Hematopoietic multipotent progenitor cell (in vitro differentiated cells): ENCODE measurements at regions not wholly inside any gene's neighbourhood (a gene's known extent, or its start where the extent isn't known, plus 50 kb on each side); places are given as distances from the start of the nearest gene placed in this dataset.

Experiments
- DNase-seq, 3 donors: peaks; one replicate each; pipeline ENCODE4 v3.0.0-alpha.2; 2011 to 2015; ENCODE audit warnings: low read depth in 2 of 3, low spot score in 2 of 3

GRCh38 chr11:113531083-113531482 lies 55.9 kb upstream of the DRD2 start:
- no peak for DNase-seq

DNA sequence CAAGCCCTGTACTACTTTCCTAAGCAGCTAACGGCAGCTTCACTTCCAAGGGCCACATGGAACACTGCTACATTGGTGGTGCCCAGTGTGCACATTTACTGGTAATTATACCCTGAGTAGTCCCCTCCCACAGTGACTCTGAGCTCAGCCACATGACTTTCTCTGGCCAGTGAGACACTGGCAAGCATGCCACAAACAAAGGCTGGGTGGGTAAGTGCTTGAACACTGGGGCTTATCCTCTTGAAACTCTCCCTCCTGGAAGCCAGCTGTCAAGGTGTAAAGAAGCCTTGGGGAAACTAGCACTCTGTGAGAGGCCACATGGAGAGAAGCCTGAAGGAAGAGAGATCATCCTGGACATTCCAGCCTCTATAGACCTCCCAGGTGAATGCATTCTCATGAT lies 54.4 kb upstream of the DRD2 start:
- no peak for DNase-seq

GRCh38 chr11:113528982-113529381 lies 53.8 kb upstream of the DRD2 start:
- DNase-seq: no peak

DNA sequence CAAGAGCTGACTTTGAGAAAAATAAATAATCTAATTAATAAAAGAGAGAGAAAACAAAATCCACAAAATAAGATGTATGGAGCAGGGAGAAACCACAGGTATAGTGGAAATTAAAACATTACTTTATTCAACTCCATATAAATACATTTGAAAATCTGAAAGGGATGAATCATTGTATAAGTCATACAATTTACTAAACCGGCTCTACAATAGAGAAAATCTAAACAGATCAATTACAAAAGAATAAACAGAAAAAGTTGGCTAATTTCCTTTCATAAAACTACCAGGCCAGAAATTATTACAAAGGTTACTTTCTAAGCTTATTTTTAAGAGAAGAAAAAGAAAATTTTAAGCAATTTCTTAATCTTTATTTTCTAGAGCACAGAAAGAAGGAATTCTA lies 51.3 kb upstream of the DRD2 start:
- DNase-seq: no peak
